ENCODE measurements at regions not wholly inside any gene's neighbourhood (a gene's known extent, or its start where the extent isn't known, plus 50 kb on each side); places are given as distances from the start of the nearest gene placed in this dataset.

- H3K4me1 Mint-ChIP-seq, result peaks cover 29% of the 10 kb centered on the region
- H3K27ac Mint-ChIP-seq, result peak overlapping the region; percentile 91
- no peak for DNase-seq (ENCODE audit: low spot score)
- Histone ChIP-seq H3K4me2 (no peak overlapping the region), H2AFZ (replicated peaks) (no peak overlapping the region), H3K27me3 (no peaks in the 10 kb centered on the region), H3K9me3 (ENCODE audit: low read depth) (no peaks in the 10 kb centered on the region), H3F3A (ENCODE audit: low read depth) (no peaks in the 10 kb centered on the region), H3K27ac (no peak overlapping the region), H4K20me1 (ENCODE audit: low read depth) (no peaks in the 10 kb centered on the region), H3K9ac (no peak overlapping the region), H3K4me1 (no peaks in the 10 kb centered on the region), H3K79me2 (ENCODE audit: low read depth) (no peaks in the 10 kb centered on the region), H3K36me3 (no peaks in the 10 kb centered on the region), H3K4me3 (no peak overlapping the region)
- no peak overlapping the region for H3K4me3 Mint-ChIP-seq
- H3K27me3 Mint-ChIP-seq (ENCODE audit: insufficient read depth, low read depth), result peaks cover 18% of the 10 kb centered on the region
- peaks cover 2% of the 10 kb centered on the region for H3K36me3 Mint-ChIP-seq
- peaks cover 3% of the 10 kb centered on the region for H3K9me3 Mint-ChIP-seq
- TF ChIP-seq EZH2 (IDR thresholded peaks at IDR 0.05) (no peak), EZH2phosphoT487 (IDR thresholded peaks at IDR 0.05) (no peak)
- TF ChIP-seq, protein P1, sequence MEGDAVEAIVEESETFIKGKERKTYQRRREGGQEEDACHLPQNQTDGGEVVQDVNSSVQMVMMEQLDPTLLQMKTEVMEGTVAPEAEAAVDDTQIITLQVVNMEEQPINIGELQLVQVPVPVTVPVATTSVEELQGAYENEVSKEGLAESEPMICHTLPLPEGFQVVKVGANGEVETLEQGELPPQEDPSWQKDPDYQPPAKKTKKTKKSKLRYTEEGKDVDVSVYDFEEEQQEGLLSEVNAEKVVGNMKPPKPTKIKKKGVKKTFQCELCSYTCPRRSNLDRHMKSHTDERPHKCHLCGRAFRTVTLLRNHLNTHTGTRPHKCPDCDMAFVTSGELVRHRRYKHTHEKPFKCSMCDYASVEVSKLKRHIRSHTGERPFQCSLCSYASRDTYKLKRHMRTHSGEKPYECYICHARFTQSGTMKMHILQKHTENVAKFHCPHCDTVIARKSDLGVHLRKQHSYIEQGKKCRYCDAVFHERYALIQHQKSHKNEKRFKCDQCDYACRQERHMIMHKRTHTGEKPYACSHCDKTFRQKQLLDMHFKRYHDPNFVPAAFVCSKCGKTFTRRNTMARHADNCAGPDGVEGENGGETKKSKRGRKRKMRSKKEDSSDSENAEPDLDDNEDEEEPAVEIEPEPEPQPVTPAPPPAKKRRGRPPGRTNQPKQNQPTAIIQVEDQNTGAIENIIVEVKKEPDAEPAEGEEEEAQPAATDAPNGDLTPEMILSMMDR (IDR thresholded peaks at IDR 0.05), result no peak
Measured at GRCh38 chr2:8595428-8595805, 86.4 kb upstream of the ID2 start.

- Mint-ChIP-seq H3K4me3 (no peak overlapping the region), H3K4me1 (peaks cover 33% of the 10 kb centered on the region), H3K36me3 (peaks cover 2% of the 10 kb centered on the region), H3K9me3 (peaks cover 3% of the 10 kb centered on the region), H3K27me3 (ENCODE audit: insufficient read depth, low read depth) (peaks cover 18% of the 10 kb centered on the region), H3K27ac (peak overlapping the region; percentile 93)
- H3K4me2 ChIP-seq, result no peak overlapping the region
- H3K27me3 ChIP-seq, result no peaks in the 10 kb centered on the region
- H3K9me3 ChIP-seq (ENCODE audit: low read depth), result no peaks in the 10 kb centered on the region
- TF ChIP-seq EZH2 (IDR thresholded peaks at IDR 0.05), result no peak
- TF ChIP-seq, protein P1 (IDR thresholded peaks at IDR 0.05), result no peak
- TF ChIP-seq EZH2phosphoT487 (IDR thresholded peaks at IDR 0.05), result no peak
- no peak overlapping the region for H2AFZ ChIP-seq (replicated peaks)
- DNase-seq (ENCODE audit: low spot score), result no peak
- no peaks in the 10 kb centered on the region for H3K79me2 ChIP-seq (ENCODE audit: low read depth)
- H3F3A ChIP-seq (ENCODE audit: low read depth), result no peaks in the 10 kb centered on the region
- H3K4me3 ChIP-seq, result no peak overlapping the region
- no peaks in the 10 kb centered on the region for H4K20me1 ChIP-seq (ENCODE audit: low read depth)
- H3K9ac ChIP-seq, result no peak overlapping the region
- H3K36me3 ChIP-seq, result no peaks in the 10 kb centered on the region
- no peaks in the 10 kb centered on the region for H3K4me1 ChIP-seq
- H3K27ac ChIP-seq, result no peak overlapping the region
Measured at GRCh38 chr2:8595811-8596600, 85.8 kb upstream of the ID2 start.

DNA sequence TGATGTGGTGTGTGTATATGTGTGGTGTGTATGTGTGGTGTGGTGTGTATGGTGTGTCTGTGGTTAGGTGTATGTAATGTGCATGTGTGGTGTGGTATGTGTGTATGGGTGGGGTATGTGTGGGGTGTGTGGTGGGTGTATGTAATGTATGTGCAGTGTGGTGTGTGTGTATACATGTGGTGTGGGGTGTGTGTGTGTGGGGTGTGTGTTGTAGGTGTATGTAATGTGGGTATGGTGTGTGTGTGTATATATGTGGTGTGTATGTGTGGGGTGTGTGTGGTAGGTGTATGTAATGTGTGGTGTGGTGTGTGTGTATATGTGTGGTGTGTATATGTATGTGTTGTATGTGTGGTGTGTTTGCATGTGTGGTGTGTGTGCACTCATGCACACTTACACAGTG lies 84.8 kb upstream of the ID2 start:
- peaks cover 37% of the 10 kb centered on the region for H3K4me1 Mint-ChIP-seq
- no peaks in the 10 kb centered on the region for H3F3A ChIP-seq (ENCODE audit: low read depth)
- H3K27ac Mint-ChIP-seq, result peak overlapping the region; percentile 18
- H3K4me1 ChIP-seq, result no peaks in the 10 kb centered on the region
- H3K9me3 Mint-ChIP-seq, result peaks cover 3% of the 10 kb centered on the region
- H3K9me3 ChIP-seq (ENCODE audit: low read depth), result no peaks in the 10 kb centered on the region
- no peaks in the 10 kb centered on the region for H4K20me1 ChIP-seq (ENCODE audit: low read depth)
- H3K27ac ChIP-seq, result no peak overlapping the region
- no peak overlapping the region for H3K4me3 ChIP-seq
- TF ChIP-seq EZH2 (IDR thresholded peaks at IDR 0.05), result no peak
- TF ChIP-seq, protein P1 (IDR thresholded peaks at IDR 0.05), result no peak
- no peak for TF ChIP-seq EZH2phosphoT487 (IDR thresholded peaks at IDR 0.05)
- no peak overlapping the region for H3K4me3 Mint-ChIP-seq
- H3K36me3 Mint-ChIP-seq, result peaks cover 2% of the 10 kb centered on the region
- H3K27me3 ChIP-seq, result no peaks in the 10 kb centered on the region
- H3K36me3 ChIP-seq, result no peaks in the 10 kb centered on the region
- DNase-seq (ENCODE audit: low spot score), result no peak
- no peaks in the 10 kb centered on the region for H3K79me2 ChIP-seq (ENCODE audit: low read depth)
- peaks cover 18% of the 10 kb centered on the region for H3K27me3 Mint-ChIP-seq (ENCODE audit: insufficient read depth, low read depth)
- H3K9ac ChIP-seq, result no peak overlapping the region
- no peak overlapping the region for H2AFZ ChIP-seq (replicated peaks)
- H3K4me2 ChIP-seq, result no peak overlapping the region
